ENCODE measurements at regions not wholly inside any gene's neighbourhood (a gene's known extent, or its start where the extent isn't known, plus 50 kb on each side); places are given as distances from the start of the nearest gene placed in this dataset.
"Not testable (repeated sequence)": the region's sequence is repeated elsewhere in the genome, so short reads cannot be mapped to it uniquely, and the experiment has no call there.

- not testable (repeated sequence) for DNase-seq; H3K4me3 ChIP-seq (ENCODE audit: low read length); H3K27me3 ChIP-seq (ENCODE audit: control insufficient read depth, insufficient read depth, low read length); H3K36me3 ChIP-seq (ENCODE audit: control insufficient read depth, insufficient read depth, low read length); H3K9me3 ChIP-seq (replicated peaks; ENCODE audit: control insufficient read depth, low read depth, low read length); H3K27ac ChIP-seq (ENCODE audit: low read length)
- no CpG with 5 or more reads among the region's 7 CpGs for WGBS (ENCODE audit: insufficient coverage)
- H3K4me1 ChIP-seq (ENCODE audit: control insufficient read depth, insufficient read depth, low read length): peaks cover 11% of the 10 kb centered on the region
Measured at GRCh38 chr2:91765018-91765754, 3073.7 kb downstream of the RPIA start.

GRCh38 chr2:91766349-91767048 is 3075.0 kb downstream of the RPIA start:
- not testable (repeated sequence) for H3K4me3 ChIP-seq (ENCODE audit: low read length); H3K27me3 ChIP-seq (ENCODE audit: control insufficient read depth, insufficient read depth, low read length); H3K27ac ChIP-seq (ENCODE audit: low read length); H3K9me3 ChIP-seq (replicated peaks; ENCODE audit: control insufficient read depth, low read depth, low read length); H3K36me3 ChIP-seq (ENCODE audit: control insufficient read depth, insufficient read depth, low read length)
- 34% methylated on average over 2 of the region's 9 CpGs for WGBS (ENCODE audit: insufficient coverage)
- peak; percentile 21 for DNase-seq
- peaks cover 11% of the 10 kb centered on the region for H3K4me1 ChIP-seq (ENCODE audit: control insufficient read depth, insufficient read depth, low read length)

- not testable (repeated sequence) for H3K4me3 ChIP-seq (ENCODE audit: low read length); H3K27me3 ChIP-seq (ENCODE audit: control insufficient read depth, insufficient read depth, low read length); DNase-seq; H3K9me3 ChIP-seq (replicated peaks; ENCODE audit: control insufficient read depth, low read depth, low read length); H3K4me1 ChIP-seq (ENCODE audit: control insufficient read depth, insufficient read depth, low read length); H3K36me3 ChIP-seq (ENCODE audit: control insufficient read depth, insufficient read depth, low read length); H3K27ac ChIP-seq (ENCODE audit: low read length)
- no CpG with 5 or more reads among the region's 3 CpGs for WGBS (ENCODE audit: insufficient coverage)
Measured at GRCh38 chr2:91768301-91768700, 3076.8 kb downstream of the RPIA start.

- not testable (repeated sequence) for H3K27ac ChIP-seq (ENCODE audit: low read length); H3K4me3 ChIP-seq (ENCODE audit: low read length); H3K9me3 ChIP-seq (replicated peaks; ENCODE audit: control insufficient read depth, low read depth, low read length); H3K36me3 ChIP-seq (ENCODE audit: control insufficient read depth, insufficient read depth, low read length); H3K4me1 ChIP-seq (ENCODE audit: control insufficient read depth, insufficient read depth, low read length); DNase-seq; H3K27me3 ChIP-seq (ENCODE audit: control insufficient read depth, insufficient read depth, low read length)
- WGBS (ENCODE audit: insufficient coverage): 68% methylated on average over 6 of the region's 9 CpGs
Measured at GRCh38 chr2:91768997-91769396, 3077.5 kb downstream of the RPIA start.

GRCh38 chr2:91770046-91770575 is 3078.6 kb downstream of the RPIA start:
- not testable (repeated sequence) for H3K4me3 ChIP-seq (ENCODE audit: low read length); DNase-seq; H3K27ac ChIP-seq (ENCODE audit: low read length); H3K36me3 ChIP-seq (ENCODE audit: control insufficient read depth, insufficient read depth, low read length); H3K27me3 ChIP-seq (ENCODE audit: control insufficient read depth, insufficient read depth, low read length); H3K4me1 ChIP-seq (ENCODE audit: control insufficient read depth, insufficient read depth, low read length); H3K9me3 ChIP-seq (replicated peaks; ENCODE audit: control insufficient read depth, low read depth, low read length)
- 6% methylated on average over 3 of the region's 8 CpGs for WGBS (ENCODE audit: insufficient coverage)

- H3K36me3 ChIP-seq (ENCODE audit: control insufficient read depth, insufficient read depth, low read length); DNase-seq; H3K27me3 ChIP-seq (ENCODE audit: control insufficient read depth, insufficient read depth, low read length); H3K4me3 ChIP-seq (ENCODE audit: low read length); H3K9me3 ChIP-seq (replicated peaks; ENCODE audit: control insufficient read depth, low read depth, low read length); H3K4me1 ChIP-seq (ENCODE audit: control insufficient read depth, insufficient read depth, low read length); H3K27ac ChIP-seq (ENCODE audit: low read length): not testable (repeated sequence)
- no CpG with 5 or more reads among the region's 4 CpGs for WGBS (ENCODE audit: insufficient coverage)
Measured at GRCh38 chr2:91771604-91772003, 3080.1 kb downstream of the RPIA start.

- H3K27me3 ChIP-seq (ENCODE audit: control insufficient read depth, insufficient read depth, low read length); H3K36me3 ChIP-seq (ENCODE audit: control insufficient read depth, insufficient read depth, low read length); H3K27ac ChIP-seq (ENCODE audit: low read length); H3K9me3 ChIP-seq (replicated peaks; ENCODE audit: control insufficient read depth, low read depth, low read length); DNase-seq; H3K4me3 ChIP-seq (ENCODE audit: low read length); H3K4me1 ChIP-seq (ENCODE audit: control insufficient read depth, insufficient read depth, low read length): not testable (repeated sequence)
- 83% methylated on average over 1 of the region's 13 CpGs for WGBS (ENCODE audit: insufficient coverage)
Measured at GRCh38 chr2:91772240-91772937, 3080.9 kb downstream of the RPIA start.

- H3K4me1 ChIP-seq (ENCODE audit: control insufficient read depth, insufficient read depth, low read length); H3K9me3 ChIP-seq (replicated peaks; ENCODE audit: control insufficient read depth, low read depth, low read length); H3K27ac ChIP-seq (ENCODE audit: low read length); H3K4me3 ChIP-seq (ENCODE audit: low read length); H3K36me3 ChIP-seq (ENCODE audit: control insufficient read depth, insufficient read depth, low read length); H3K27me3 ChIP-seq (ENCODE audit: control insufficient read depth, insufficient read depth, low read length); DNase-seq: not testable (repeated sequence)
- no CpG with 5 or more reads among the region's 9 CpGs for WGBS (ENCODE audit: insufficient coverage)
Measured at GRCh38 chr2:91773810-91774209, 3082.3 kb downstream of the RPIA start.

GRCh38 chr2:91775193-91775592 is 3083.7 kb downstream of the RPIA start:
- not testable (repeated sequence) for DNase-seq; H3K27me3 ChIP-seq (ENCODE audit: control insufficient read depth, insufficient read depth, low read length); H3K4me3 ChIP-seq (ENCODE audit: low read length); H3K27ac ChIP-seq (ENCODE audit: low read length); H3K4me1 ChIP-seq (ENCODE audit: control insufficient read depth, insufficient read depth, low read length); H3K36me3 ChIP-seq (ENCODE audit: control insufficient read depth, insufficient read depth, low read length); H3K9me3 ChIP-seq (replicated peaks; ENCODE audit: control insufficient read depth, low read depth, low read length)
- WGBS (ENCODE audit: insufficient coverage): 73% methylated on average over 2 of the region's 4 CpGs

- whole genome bisulfite sequencing (ENCODE audit: insufficient coverage): 55% methylated on average over 4 of the region's 14 CpGs
Measured at GRCh38 chr2:91780324-91780723, 3088.9 kb downstream of the RPIA start.

More at GRCh38 chr2:91780324-91780723, 3088.9 kb downstream of the RPIA start:
- not testable (repeated sequence) for H3K4me1 ChIP-seq (ENCODE audit: control insufficient read depth, insufficient read depth, low read length); H3K9me3 ChIP-seq (replicated peaks; ENCODE audit: control insufficient read depth, low read depth, low read length); H3K27me3 ChIP-seq (ENCODE audit: control insufficient read depth, insufficient read depth, low read length); H3K4me3 ChIP-seq (ENCODE audit: low read length); DNase-seq; H3K27ac ChIP-seq (ENCODE audit: low read length); H3K36me3 ChIP-seq (ENCODE audit: control insufficient read depth, insufficient read depth, low read length)

Data from muscle of leg (tissue), 3 donors.